Trophoblast cell (in vitro differentiated cells and primary cell): ENCODE measurements at regions not wholly inside any gene's neighbourhood (a gene's known extent, or its start where the extent isn't known, plus 50 kb on each side); places are given as distances from the start of the nearest gene placed in this dataset.
A peak's percentile ranks its signal among the peaks of the same experiment; 100 is the strongest.
"Not testable (repeated sequence)": the region's sequence is repeated elsewhere in the genome, so short reads cannot be mapped to it uniquely, and the experiment has no call there.

Source experiments
- DNase-seq, 2 donors: peaks; one replicate each; pipeline ENCODE4 v3.0.0-alpha.2; 2016
- H2AFZ ChIP-seq: 2 replicates; pipeline ENCODE4 v1.6.1; 2013; ENCODE audit warnings: low read length, moderate library complexity, mild to moderate bottlenecking; ENCODE audit not compliant: insufficient read depth, poor library complexity
- H2AK5ac ChIP-seq: 2 replicates; pipeline ENCODE4 v1.6.1; 2013; ENCODE audit warnings: mild to moderate bottlenecking, low read length
- H2BK120ac ChIP-seq: 2 replicates; pipeline ENCODE4 v1.6.1; 2013; ENCODE audit warnings: low read length, mild to moderate bottlenecking, moderate library complexity; ENCODE audit not compliant: insufficient read depth, poor library complexity
- H2BK12ac ChIP-seq: 2 replicates; pipeline ENCODE4 v1.6.1; 2013; ENCODE audit warnings: mild to moderate bottlenecking, low read length, moderate library complexity
- H2BK5ac ChIP-seq: 2 replicates; pipeline ENCODE4 v1.6.1; 2013; ENCODE audit warnings: low read length, low read depth, moderate library complexity, mild to moderate bottlenecking; ENCODE audit not compliant: poor library complexity
- H3K14ac ChIP-seq: 2 replicates; pipeline ENCODE4 v1.6.1; 2013; ENCODE audit warnings: mild to moderate bottlenecking, low read length
- H3K18ac ChIP-seq: 2 replicates; pipeline ENCODE4 v1.6.1; 2013; ENCODE audit warnings: mild to moderate bottlenecking, low read length
- H3K23ac ChIP-seq: 2 replicates; pipeline ENCODE4 v1.6.1; 2013; ENCODE audit warnings: low read length
- H3K27ac ChIP-seq: 2 replicates; pipeline ENCODE4 v1.5.1; 2013; ENCODE audit warnings: low read depth, mild to moderate bottlenecking, inconsistent platforms, low read length, moderate library complexity
- H3K27me3 ChIP-seq: 2 replicates; pipeline ENCODE4 v1.6.1; 2013; ENCODE audit warnings: inconsistent platforms, mild to moderate bottlenecking, low read length, moderate library complexity; ENCODE audit not compliant: insufficient read depth
- H3K36me3 ChIP-seq, 2 experiments: 1 replicate in 1 of 2; 2 replicates in 1 of 2; pipeline ENCODE4 v1.6.1; 2013; ENCODE audit warnings: low read length in 2 of 2, mild to moderate bottlenecking in 2 of 2, moderate library complexity in 1 of 2; ENCODE audit not compliant: insufficient read depth in 2 of 2, control insufficient read depth in 1 of 2
- H3K4ac ChIP-seq: 2 replicates; pipeline ENCODE4 v1.6.1; 2013; ENCODE audit warnings: low read depth, mild to moderate bottlenecking, low read length, moderate library complexity
- H3K4me1 ChIP-seq, 2 experiments: 1 replicate in 1 of 2; 2 replicates in 1 of 2; pipeline ENCODE4 v1.6.1; 2013; ENCODE audit warnings: low read length in 2 of 2, mild to moderate bottlenecking in 2 of 2, moderate library complexity in 1 of 2; ENCODE audit not compliant: insufficient read depth in 2 of 2, control insufficient read depth in 1 of 2
- H3K4me2 ChIP-seq: 2 replicates; pipeline ENCODE4 v1.6.1; 2013; ENCODE audit warnings: inconsistent platforms, mild to moderate bottlenecking, low read length, moderate library complexity
- H3K4me3 ChIP-seq: 2 replicates; pipeline ENCODE4 v1.5.1; 2013; ENCODE audit warnings: mild to moderate bottlenecking, low read depth, low read length, inconsistent platforms
- H3K79me1 ChIP-seq: one replicate; pipeline ENCODE4 v1.6.1; 2013; ENCODE audit warnings: low read length
- H3K79me2 ChIP-seq: 2 replicates; pipeline ENCODE4 v1.6.1; 2013; ENCODE audit warnings: low read length, mild to moderate bottlenecking; ENCODE audit not compliant: control insufficient read depth, insufficient read depth, poor library complexity
- H3K9ac ChIP-seq: 2 replicates; pipeline ENCODE4 v1.6.1; 2013; ENCODE audit warnings: mild to moderate bottlenecking, low read length
- H3K9me3 ChIP-seq: 2 replicates; pipeline ENCODE4 v1.6.1; 2013; ENCODE audit warnings: low read depth, mild to moderate bottlenecking, control low read depth, inconsistent platforms, low read length; ENCODE audit not compliant: insufficient read depth
- H4K12ac ChIP-seq: 2 replicates; pipeline ENCODE4 v1.6.1; 2013; ENCODE audit warnings: low read depth, mild to moderate bottlenecking, low read length, moderate library complexity
- H4K8ac ChIP-seq: 2 replicates; pipeline ENCODE4 v1.6.1; 2013; ENCODE audit warnings: low read depth, mild to moderate bottlenecking, low read length, moderate library complexity
- H4K91ac ChIP-seq: one replicate; pipeline ENCODE4 v1.6.1; 2013; ENCODE audit warnings: low read depth, mild to moderate bottlenecking, low read length, moderate library complexity
- WGBS: extraction: QIAGEN DNeasy Blood & Tissue Kit; methylation state at CpG from one replicate; pipeline ENCODE4 v1.1.7; 2013; ENCODE audit warnings: missing lambda C conversion rate; ENCODE audit not compliant: insufficient read length, insufficient coverage; ENCODE audit errors: extremely low coverage; 5-methylcytosine and 5-hydroxymethylcytosine counted together

DNA sequence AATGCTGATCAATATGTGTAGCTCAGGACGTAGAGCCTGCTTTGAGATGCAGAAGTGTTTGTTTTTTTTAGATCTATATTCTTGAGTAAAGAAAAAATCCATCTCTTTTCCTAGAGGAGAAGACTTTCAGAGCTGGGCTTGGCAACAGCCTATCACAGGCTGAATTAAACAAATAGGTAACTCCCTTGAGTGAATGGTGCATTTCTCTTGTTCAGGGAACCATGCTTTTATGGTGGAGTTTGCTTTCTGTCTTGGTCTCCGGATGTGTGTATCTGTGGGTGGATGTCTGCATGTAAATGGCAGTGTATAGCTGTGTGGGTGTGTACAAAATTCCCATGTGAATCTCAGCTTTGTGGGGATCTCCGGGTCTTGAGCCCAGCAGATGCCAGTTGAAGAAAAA lies 82.3 kb upstream of the KRTAP5-11 start:
- H3K4me3 ChIP-seq, H3K79me1 ChIP-seq, H2BK120ac ChIP-seq, H4K12ac ChIP-seq, H2BK5ac ChIP-seq, H3K4ac ChIP-seq, H4K8ac ChIP-seq, H3K79me2 ChIP-seq, H3K18ac ChIP-seq, H3K14ac ChIP-seq, H3K4me2 ChIP-seq, H3K27ac ChIP-seq, H3K27me3 ChIP-seq, H3K36me3 ChIP-seq, H3K4me1 ChIP-seq, DNase-seq, H2BK12ac ChIP-seq, H2AK5ac ChIP-seq, H4K91ac ChIP-seq, H3K9ac ChIP-seq, H2AFZ ChIP-seq, H3K9me3 ChIP-seq, H3K23ac ChIP-seq: not testable (repeated sequence)
- no CpG with 5 or more reads among the region's 3 CpGs for WGBS

GRCh38 chr11:71698110-71698509 lies 115.4 kb upstream of the KRTAP5-11 start:
- not testable (repeated sequence) for H3K23ac ChIP-seq, H3K14ac ChIP-seq, H3K36me3 ChIP-seq, H4K12ac ChIP-seq, H3K27ac ChIP-seq, H2AK5ac ChIP-seq, H4K91ac ChIP-seq, H3K4ac ChIP-seq, H2BK12ac ChIP-seq, H3K9ac ChIP-seq, H3K9me3 ChIP-seq, H2AFZ ChIP-seq, DNase-seq, H3K79me1 ChIP-seq, H4K8ac ChIP-seq, H3K4me2 ChIP-seq, H2BK120ac ChIP-seq, H2BK5ac ChIP-seq, H3K4me1 ChIP-seq, H3K79me2 ChIP-seq, H3K27me3 ChIP-seq, H3K18ac ChIP-seq, H3K4me3 ChIP-seq

DNA sequence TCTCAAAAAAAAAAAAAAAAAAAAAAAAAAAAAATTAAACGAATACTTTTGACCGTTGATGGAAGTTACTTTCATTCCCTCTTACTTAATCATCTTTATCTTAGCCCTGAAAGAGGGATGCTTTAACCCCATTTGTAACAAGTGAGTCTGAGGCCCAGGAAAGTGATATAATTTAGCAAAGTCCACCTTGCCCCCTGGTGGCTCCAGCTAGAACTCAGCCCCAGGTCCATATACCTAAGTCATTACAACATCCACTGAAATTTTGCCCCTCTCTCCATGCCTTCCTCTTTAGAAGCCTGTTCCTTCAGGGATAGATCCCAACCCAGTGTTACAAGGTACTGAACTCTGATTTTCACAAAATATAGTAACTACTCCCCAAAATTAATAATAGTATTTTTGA lies 116.3 kb upstream of the KRTAP5-11 start:
- H3K79me1 ChIP-seq, H2AK5ac ChIP-seq, H3K9me3 ChIP-seq, H3K4ac ChIP-seq, H3K4me3 ChIP-seq, H2AFZ ChIP-seq, H2BK12ac ChIP-seq, H3K36me3 ChIP-seq, H3K4me1 ChIP-seq, H3K9ac ChIP-seq, H4K91ac ChIP-seq, H3K27me3 ChIP-seq, H4K12ac ChIP-seq, H4K8ac ChIP-seq, H3K79me2 ChIP-seq, H2BK5ac ChIP-seq, H3K14ac ChIP-seq, H3K27ac ChIP-seq, H3K4me2 ChIP-seq, H3K23ac ChIP-seq, H3K18ac ChIP-seq, H2BK120ac ChIP-seq: not testable (repeated sequence)
- DNase-seq = peak; percentile 45 to 70
- no CpG with 5 or more reads among the region's 2 CpGs for WGBS

DNA sequence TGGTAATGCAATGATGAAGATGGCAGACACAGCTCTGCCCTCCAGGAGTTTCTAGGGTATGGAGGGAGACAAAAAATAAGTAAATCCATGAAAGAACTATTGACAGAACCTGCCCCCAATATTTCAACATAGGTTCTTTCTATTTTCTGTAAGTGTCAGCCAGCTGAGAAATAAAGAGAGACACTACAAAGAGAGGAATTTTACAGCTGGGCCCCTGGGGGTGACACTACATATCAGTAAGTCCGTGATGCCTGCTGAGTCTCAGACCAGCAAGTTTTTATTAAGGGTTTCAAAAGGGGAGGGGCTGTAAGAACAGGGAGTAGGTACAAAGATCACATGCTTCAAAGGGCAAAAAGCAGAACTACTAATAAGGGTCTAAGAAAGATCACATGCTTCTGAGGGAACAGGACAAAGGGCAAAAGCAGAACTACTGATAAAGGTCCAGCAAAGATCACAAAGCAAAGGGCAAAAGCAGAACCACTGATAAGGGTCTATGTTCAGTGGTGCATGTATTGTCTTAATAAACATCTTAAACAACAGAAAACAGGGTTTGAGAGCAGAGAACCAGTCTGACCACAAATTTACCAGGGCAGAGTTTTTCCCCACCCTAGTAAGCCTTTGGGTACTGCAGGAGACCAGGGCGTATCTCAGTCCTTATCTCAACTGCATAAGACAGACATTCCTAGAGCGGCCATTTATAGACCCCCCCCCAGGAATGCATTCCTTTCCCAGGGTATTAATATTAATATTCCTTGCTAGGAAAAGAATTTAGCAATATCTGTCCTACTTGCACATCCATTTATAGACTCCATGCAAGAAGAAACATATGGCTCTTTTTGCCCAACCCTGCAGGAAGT lies 119.0 kb upstream of the KRTAP5-11 start:
- DNase-seq, H3K79me1 ChIP-seq, H2BK12ac ChIP-seq, H3K9ac ChIP-seq, H3K14ac ChIP-seq, H3K4ac ChIP-seq, H4K91ac ChIP-seq, H3K23ac ChIP-seq, H3K4me1 ChIP-seq, H2AFZ ChIP-seq, H3K36me3 ChIP-seq, H3K9me3 ChIP-seq, H4K8ac ChIP-seq, H3K4me3 ChIP-seq, H2AK5ac ChIP-seq, H2BK5ac ChIP-seq, H3K27me3 ChIP-seq, H4K12ac ChIP-seq, H3K4me2 ChIP-seq, H3K18ac ChIP-seq, H3K27ac ChIP-seq, H3K79me2 ChIP-seq, H2BK120ac ChIP-seq: not testable (repeated sequence)
- WGBS = no CpG with 5 or more reads among the region's 3 CpGs
